HCT116 (cell line): ENCODE measurements at regions not wholly inside any gene's neighbourhood (a gene's known extent, or its start where the extent isn't known, plus 50 kb on each side); places are given as distances from the start of the nearest gene placed in this dataset.

Experiments
- ATAC-seq: fragments of 200-7000 bp; cut with Tn5 transposase; 2 replicates; pipeline ENCODE4 v1.9.1; 2020; ENCODE audit warnings: mild to moderate bottlenecking, moderate library complexity
- BruUV-seq: library from RNA; stranded (reverse); fragments of 400-500 nt; replicated peaks from 2 replicates; lab custom pipeline; 2021; lab: Mats Ljungman, UMichigan
- CTCF ChIA-PET: fragments of 300-600 bp; sonication (Branson Sonifier 250); formaldehyde crosslinking; loops from one replicate; lab custom pipeline; 2021; ENCODE audit warnings: antibody characterized with exemption; lab: Charles Lee
- POLR2A ChIA-PET: fragments of 300-600, 350-600 bp; sonication (Branson Sonifier 250); formaldehyde crosslinking; loops from one replicate; lab custom pipeline; 2021; ENCODE audit warnings: antibody characterized with exemption; lab: Charles Lee
- RAD21 ChIA-PET, 2 experiments: fragments of 300-600 bp; sonication (Branson Sonifier 250); formaldehyde crosslinking; loops; one replicate each; lab custom pipeline; 2023; ENCODE audit warnings: low total read pairs in 2 of 2; ENCODE audit not compliant: uncharacterized antibody in 2 of 2, unreplicated experiment in 2 of 2, low non-redundant PET in 1 of 2; lab: Charles Lee
- DNase-seq: peaks from one replicate; pipeline ENCODE4 v3.0.0-alpha.2; 2010; ENCODE audit warnings: low read depth, low spot score
- H2AFZ ChIP-seq: fragments of 200-600 bp; shearing (Covaris generic), sonication (generic); 2 replicates; pipeline ENCODE4 v1.6.1; 2017; ENCODE audit warnings: low read depth, mixed run types, mixed read lengths, antibody characterized with exemption, low read length; ENCODE audit not compliant: poor library complexity, severe bottlenecking
- H3K27ac ChIP-seq: 2 replicates; pipeline ENCODE4 v1.5.1; 2012; ENCODE audit warnings: low read depth, low read length
- H3K27me3 ChIP-seq: fragments of 200-600 bp; sonication (generic); 2 replicates; pipeline ENCODE4 v1.6.1; 2016; ENCODE audit warnings: mixed run types, low read length, mixed read lengths; ENCODE audit not compliant: insufficient read depth
- H3K36me3 ChIP-seq, 2 experiments: fragments of 200-500 bp in 1 of 2; fragments of 200-600 bp in 1 of 2; sonication (Bioruptor generic) in 1 of 2; sonication (generic) in 1 of 2; 2 replicates each; pipeline versions ENCODE4 v1.5.1 to v1.6.1; 2014 to 2016; ENCODE audit warnings: low read length in 2 of 2, inconsistent platforms in 1 of 2, mixed read lengths in 1 of 2, mixed run types in 1 of 2; ENCODE audit not compliant: insufficient read depth in 2 of 2, control insufficient read depth in 1 of 2
- H3K4me1 ChIP-seq, 2 experiments: fragments of 200-600 bp in 1 of 2; sonication (generic) in 1 of 2; 2 replicates each; pipeline versions ENCODE4 v1.5.1 to v1.6.1; 2012 to 2017; ENCODE audit warnings: low read length in 2 of 2, inconsistent platforms in 1 of 2, mild to moderate bottlenecking in 1 of 2, mixed read lengths in 1 of 2, mixed run types in 1 of 2, moderate library complexity in 1 of 2; ENCODE audit not compliant: insufficient read depth in 2 of 2, control insufficient read depth in 1 of 2
- H3K4me2 ChIP-seq: fragments of 200-600 bp; sonication (generic); 2 replicates; pipeline ENCODE4 v1.6.1; 2017; ENCODE audit warnings: mixed run types, low read length, mixed read lengths
- H3K4me3 ChIP-seq, 2 experiments: fragments of 200-600 bp in 1 of 2; sonication (generic) in 1 of 2; replicated peaks in 1 of 2; 2 replicates each; pipeline ENCODE4 v1.5.1; 2011 to 2016; ENCODE audit warnings: low read length in 2 of 2, control low read depth in 1 of 2, low read depth in 1 of 2, mild to moderate bottlenecking in 1 of 2, mixed read lengths in 1 of 2, mixed run types in 1 of 2
- H3K79me2 ChIP-seq: fragments of 200-600 bp; sonication (generic); 2 replicates; pipeline ENCODE4 v1.6.1; 2017; ENCODE audit warnings: mild to moderate bottlenecking, mixed run types, low read length, moderate library complexity, mixed read lengths; ENCODE audit not compliant: insufficient read depth
- H3K9ac ChIP-seq: fragments of 200-600 bp; sonication (generic); 2 replicates; pipeline ENCODE4 v1.6.1; 2016; ENCODE audit warnings: low read length, mixed read lengths
- H3K9me2 ChIP-seq: fragments of 200-600 bp; sonication (generic), shearing (Covaris generic); 2 replicates; pipeline ENCODE4 v1.6.1; 2017; ENCODE audit warnings: mixed run types, mild to moderate bottlenecking, moderate library complexity; ENCODE audit not compliant: insufficient read depth
- H3K9me3 ChIP-seq, 2 experiments: fragments of 200-500 bp in 1 of 2; fragments of 200-600 bp in 1 of 2; sonication (Bioruptor generic) in 1 of 2; sonication (generic) in 1 of 2; 2 replicates each; pipeline ENCODE4 v1.6.1; 2014 to 2017; ENCODE audit warnings: low read length in 2 of 2, mixed read lengths in 2 of 2, inconsistent platforms in 1 of 2, low read depth in 1 of 2, mild to moderate bottlenecking in 1 of 2, mixed run types in 1 of 2, moderate library complexity in 1 of 2; ENCODE audit not compliant: control insufficient read depth in 1 of 2, insufficient read depth in 1 of 2
- H4K20me1 ChIP-seq: fragments of 200-600 bp; sonication (generic), shearing (Covaris generic); 2 replicates; pipeline ENCODE4 v1.6.1; 2017; ENCODE audit warnings: mixed run types, mild to moderate bottlenecking, moderate library complexity; ENCODE audit not compliant: insufficient read depth
- CBX3 ChIP-seq: IDR thresholded peaks from 2 replicates; pipeline ENCODE4 v1.6.1; 2012; ENCODE audit warnings: low read depth
- CEBPB ChIP-seq: IDR thresholded peaks from 2 replicates; pipeline ENCODE4 v1.6.1; 2012; ENCODE audit warnings: low read depth
- CTCF ChIP-seq, 3 experiments: fragments of 200-600 bp in 1 of 3; sonication (generic) in 1 of 3; IDR thresholded peaks in 2 of 3; conservative IDR thresholded peaks in 1 of 3; 2 replicates each; pipeline ENCODE4 v1.5.1; 2012 to 2017; ENCODE audit warnings: low read depth in 2 of 3, low read length in 2 of 3, antibody characterized with exemption in 1 of 3, borderline replicate concordance in 1 of 3, control low read depth in 1 of 3, mild to moderate bottlenecking in 1 of 3, mixed read lengths in 1 of 3, mixed run types in 1 of 3, moderate library complexity in 1 of 3; ENCODE audit not compliant: insufficient read depth in 1 of 3
- POLR2A ChIP-seq: IDR thresholded peaks from 2 replicates; pipeline ENCODE4 v1.7.0; 2011; ENCODE audit warnings: borderline replicate concordance; ENCODE audit not compliant: insufficient read depth, insufficient read length; ENCODE audit errors: extremely low read depth
- SRF ChIP-seq: IDR thresholded peaks from 2 replicates; pipeline ENCODE4 v1.6.1; 2012; ENCODE audit warnings: low read depth
- TCF7L2 ChIP-seq: IDR thresholded peaks from 2 replicates; pipeline ENCODE4 v1.7.0; 2011; ENCODE audit warnings: borderline replicate concordance, inconsistent platforms; ENCODE audit not compliant: insufficient read depth, insufficient read length; ENCODE audit errors: extremely low read depth
- YY1 ChIP-seq: IDR thresholded peaks from 2 replicates; pipeline ENCODE4 v1.6.1; 2011; ENCODE audit warnings: low read length, low read depth, moderate library complexity, mild to moderate bottlenecking; ENCODE audit not compliant: insufficient replicate concordance; ENCODE audit errors: extremely low read depth
- ZBTB33 ChIP-seq: IDR thresholded peaks from 2 replicates; pipeline ENCODE4 v1.6.1; 2011; ENCODE audit warnings: mild to moderate bottlenecking, low read length, moderate library complexity; ENCODE audit not compliant: insufficient replicate concordance; ENCODE audit errors: extremely low read depth
- intact Hi-C: fragments of 100-400 bp; cut with micrococcal nuclease; formaldehyde crosslinking; loops from 2 replicates; pipeline ENCODE4 v1.10.0; 2022

- BruUV-seq, result no TSS peak
- RAD21 ChIA-PET, result no interaction called here
- H3K27ac ChIP-seq, result no peak overlapping the region
Measured at GRCh38 chr14:83863042-83863774, 1666.7 kb upstream of the FLRT2 start.

GRCh38 chr14:83864106-83864505 lies 1665.8 kb upstream of the FLRT2 start:
- Histone ChIP-seq H3K27ac (no peak overlapping the region), H3K4me1 (no peaks in the 10 kb centered on the region), H3K27me3 (no peaks in the 10 kb centered on the region), H3K9me2 (no peaks in the 10 kb centered on the region), H3K4me2 (no peak overlapping the region), H3K9me3 (peaks cover under 1 to 9% of the 10 kb centered on the region in 2 experiments; a peak in 2 of 4 replicates), H3K4me3 (no peak overlapping the region), H3K79me2 (no peaks in the 10 kb centered on the region), H3K36me3 (no peaks in the 10 kb centered on the region), H2AFZ (no peak overlapping the region), H4K20me1 (no peaks in the 10 kb centered on the region), H3K9ac (no peak overlapping the region)
- POLR2A ChIA-PET, result no interaction called here
- no TSS peak for BruUV-seq
- DNase-seq (no peak), ATAC-seq (no peak)
- CTCF ChIA-PET, result no interaction called here
- intact Hi-C loops, result no loop called here
- RAD21 ChIA-PET, result no interaction called here
- TF ChIP-seq TCF7L2, result no peak
- TF ChIP-seq POLR2A, result no peak
- TF ChIP-seq CTCF (IDR thresholded peaks at IDR 0.05 in 2 of 3, conservative IDR thresholded peaks at IDR 0.05 in 1 of 3; ENCODE audit: borderline replicate concordance in 1 of 3, insufficient read depth in 1 of 3, low read depth in 2 of 3, low read length in 2 of 3), result no peak
- TF ChIP-seq SRF, result no peak
- TF ChIP-seq CBX3, result no peak
- no peak for TF ChIP-seq CEBPB
- TF ChIP-seq ZBTB33, result no peak
- TF ChIP-seq, all 23 proteins: peak for 0

More at GRCh38 chr14:83863042-83863774, 1666.7 kb upstream of the FLRT2 start:
- no peaks in the 10 kb centered on the region for H3K4me1 ChIP-seq
- no peaks in the 10 kb centered on the region for H4K20me1 ChIP-seq
- no peak overlapping the region for H3K4me3 ChIP-seq
- TF ChIP-seq TCF7L2 (no peak), ZBTB33 (no peak), YY1 (no peak)
- H3K27me3 ChIP-seq, result no peaks in the 10 kb centered on the region
- DNase-seq, result no peak
- H3K9ac ChIP-seq, result no peak overlapping the region
- H3K4me2 ChIP-seq, result no peak overlapping the region
- H3K9me2 ChIP-seq, result no peaks in the 10 kb centered on the region
- no peaks in the 10 kb centered on the region for H3K79me2 ChIP-seq
- intact Hi-C loops, result no loop called here
- ChIA-PET POLR2A (no interaction called here), CTCF (no interaction called here)
- peaks cover 8 to 9% of the 10 kb centered on the region in 2 experiments; a peak in 2 of 4 replicates for H3K9me3 ChIP-seq
- no peaks in the 10 kb centered on the region for H3K36me3 ChIP-seq
- no peak for ATAC-seq
- H2AFZ ChIP-seq, result no peak overlapping the region
